Astrocyte (in vitro differentiated cells and primary cell): ENCODE measurements at regions not wholly inside any gene's neighbourhood (a gene's known extent, or its start where the extent isn't known, plus 50 kb on each side); places are given as distances from the start of the nearest gene placed in this dataset.
"Not testable (repeated sequence)": the region's sequence is repeated elsewhere in the genome, so short reads cannot be mapped to it uniquely, and the experiment has no call there.

ENCODE experiments used
- CTCF ChIP-seq: IDR thresholded peaks from 2 replicates; pipeline ENCODE4 v1.5.1; 2011; ENCODE audit warnings: low read depth, mild to moderate bottlenecking, inconsistent platforms, low read length, moderate library complexity; ENCODE audit not compliant: insufficient read depth
- EZH2 ChIP-seq: IDR thresholded peaks from 2 replicates; pipeline ENCODE4 v1.6.1; 2012; ENCODE audit warnings: mild to moderate bottlenecking, low read length, inconsistent platforms; ENCODE audit not compliant: insufficient read depth

- not testable (repeated sequence) for TF ChIP-seq CTCF, EZH2
Measured at GRCh38 chr16:29181254-29181780, 196.5 kb downstream of the LAT start.
